K562 (cell line): ENCODE measurements at regions not wholly inside any gene's neighbourhood (a gene's known extent, or its start where the extent isn't known, plus 50 kb on each side); places are given as distances from the start of the nearest gene placed in this dataset.

Experiments
- CBFB ChIP-seq: sonication (generic); formaldehyde crosslinking; IDR thresholded peaks from 2 replicates; pipeline ENCODE4 v1.4.0; 2020; ENCODE audit warnings: mild to moderate bottlenecking, missing genetic modification reagents
- EWSR1 ChIP-seq: fragments of 450-650 bp; IDR thresholded peaks from 2 replicates; pipeline ENCODE4 v1.6.1; 2018; ENCODE audit warnings: borderline replicate concordance, mild to moderate bottlenecking, low read depth, moderate library complexity; ENCODE audit not compliant: partially characterized antibody
- FIP1L1 ChIP-seq: fragments of 200-400 bp; formaldehyde crosslinking; IDR thresholded peaks from 2 replicates; pipeline ENCODE4 v1.6.1; 2018; ENCODE audit warnings: mild to moderate bottlenecking, low read depth, low read length; ENCODE audit not compliant: poor library complexity, severe bottlenecking
- FOXA1 ChIP-seq: fragments of 450-650 bp; IDR thresholded peaks from 2 replicates; pipeline ENCODE4 v1.6.1; 2016; ENCODE audit warnings: mild to moderate bottlenecking, borderline replicate concordance
- FOXP1 ChIP-seq: sonication (generic); formaldehyde crosslinking; IDR thresholded peaks from 2 replicates; pipeline ENCODE4 v1.8.0; 2022; ENCODE audit warnings: mild to moderate bottlenecking, missing genetic modification reagents
- HDAC2 ChIP-seq: fragments of 450-650 bp; IDR thresholded peaks from 2 replicates; pipeline ENCODE4 v1.6.1; 2016; ENCODE audit warnings: mild to moderate bottlenecking
- KAT7 ChIP-seq: sonication (generic); formaldehyde crosslinking; IDR thresholded peaks from 2 replicates; pipeline ENCODE4 v1.8.0; 2022; ENCODE audit warnings: missing genetic modification reagents, mild to moderate bottlenecking, borderline replicate concordance
- MTA3 ChIP-seq: fragments of 450-650 bp; formaldehyde crosslinking; IDR thresholded peaks from 2 replicates; pipeline ENCODE4 v1.6.1; 2017; ENCODE audit warnings: mild to moderate bottlenecking, borderline replicate concordance
- POLR2AphosphoS5 ChIP-seq: IDR thresholded peaks from 2 replicates; pipeline ENCODE4 v1.6.1; 2011; ENCODE audit warnings: mild to moderate bottlenecking, low read depth, low read length, moderate library complexity; ENCODE audit not compliant: control insufficient read depth, insufficient read depth
- ZNF316 ChIP-seq: fragments of 450-650 bp; IDR thresholded peaks from 2 replicates; pipeline ENCODE4 v1.6.1; 2016
- ZNF436 ChIP-seq: fragments of 250-450, 450-650 bp; sonication (Bioruptor Pico); formaldehyde crosslinking; IDR thresholded peaks from 2 replicates; pipeline ENCODE4 v1.7.0; 2020; ENCODE audit warnings: mild to moderate bottlenecking
- ZNF717 ChIP-seq: fragments of 250-450 bp; sonication (Bioruptor Pico); IDR thresholded peaks from 2 replicates; pipeline ENCODE4 v1.5.0; 2021
- ZNF764 ChIP-seq: fragments of 250-450 bp; sonication (Bioruptor Pico); IDR thresholded peaks from 2 replicates; pipeline ENCODE4 v1.4.0; 2020; ENCODE audit warnings: low read depth, mild to moderate bottlenecking, moderate library complexity
- ZNF830 ChIP-seq: fragments of 250-450 bp; sonication (Bioruptor Pico); IDR thresholded peaks from 2 replicates; pipeline ENCODE4 v1.5.0; 2021; ENCODE audit warnings: mild to moderate bottlenecking
- TF ChIP-seq, protein P1 (sequence below): sonication (generic); formaldehyde crosslinking; IDR thresholded peaks from 2 replicates; pipeline ENCODE4 v1.8.0; 2023; ENCODE audit warnings: mild to moderate bottlenecking, missing genetic modification reagents
- TF ChIP-seq, protein P2 (sequence below): fragments of 450-650 bp; IDR thresholded peaks from 2 replicates; pipeline ENCODE4 v1.6.1; 2018; ENCODE audit warnings: mild to moderate bottlenecking, low read depth; ENCODE audit not compliant: partially characterized antibody
- TF ChIP-seq, protein P3 (sequence below): fragments of 250-450 bp; sonication (Bioruptor Pico); IDR thresholded peaks from 2 replicates; pipeline ENCODE4 v1.5.0; 2021

DNA sequence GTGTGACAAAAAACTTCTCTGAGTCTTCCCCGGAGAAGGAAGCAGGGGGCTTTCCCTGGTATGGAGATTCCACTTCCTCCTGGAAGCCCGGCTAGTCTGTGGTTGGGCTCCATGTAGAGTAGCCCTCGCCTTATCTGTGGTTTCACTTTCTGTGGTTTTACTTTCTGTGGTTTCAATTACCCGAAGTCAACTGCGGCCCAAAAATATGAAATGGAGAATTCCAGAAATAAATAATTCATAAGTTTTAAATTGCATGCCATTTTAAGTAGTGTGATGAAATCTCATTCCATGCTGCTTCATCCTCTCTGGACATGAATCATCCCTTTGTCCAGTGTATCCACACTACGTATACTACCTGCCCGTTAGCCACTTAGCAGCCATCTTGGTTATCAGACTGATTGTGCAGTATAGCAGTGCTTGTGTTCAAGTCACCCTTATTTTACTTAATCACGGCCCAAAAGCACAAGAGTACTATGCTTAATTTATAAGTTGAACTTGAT is 275.0 kb upstream of the SESN3 start (continued):
- TF ChIP-seq FIP1L1 = no peak
- TF ChIP-seq ZNF316 = no peak
- TF ChIP-seq, protein P1, sequence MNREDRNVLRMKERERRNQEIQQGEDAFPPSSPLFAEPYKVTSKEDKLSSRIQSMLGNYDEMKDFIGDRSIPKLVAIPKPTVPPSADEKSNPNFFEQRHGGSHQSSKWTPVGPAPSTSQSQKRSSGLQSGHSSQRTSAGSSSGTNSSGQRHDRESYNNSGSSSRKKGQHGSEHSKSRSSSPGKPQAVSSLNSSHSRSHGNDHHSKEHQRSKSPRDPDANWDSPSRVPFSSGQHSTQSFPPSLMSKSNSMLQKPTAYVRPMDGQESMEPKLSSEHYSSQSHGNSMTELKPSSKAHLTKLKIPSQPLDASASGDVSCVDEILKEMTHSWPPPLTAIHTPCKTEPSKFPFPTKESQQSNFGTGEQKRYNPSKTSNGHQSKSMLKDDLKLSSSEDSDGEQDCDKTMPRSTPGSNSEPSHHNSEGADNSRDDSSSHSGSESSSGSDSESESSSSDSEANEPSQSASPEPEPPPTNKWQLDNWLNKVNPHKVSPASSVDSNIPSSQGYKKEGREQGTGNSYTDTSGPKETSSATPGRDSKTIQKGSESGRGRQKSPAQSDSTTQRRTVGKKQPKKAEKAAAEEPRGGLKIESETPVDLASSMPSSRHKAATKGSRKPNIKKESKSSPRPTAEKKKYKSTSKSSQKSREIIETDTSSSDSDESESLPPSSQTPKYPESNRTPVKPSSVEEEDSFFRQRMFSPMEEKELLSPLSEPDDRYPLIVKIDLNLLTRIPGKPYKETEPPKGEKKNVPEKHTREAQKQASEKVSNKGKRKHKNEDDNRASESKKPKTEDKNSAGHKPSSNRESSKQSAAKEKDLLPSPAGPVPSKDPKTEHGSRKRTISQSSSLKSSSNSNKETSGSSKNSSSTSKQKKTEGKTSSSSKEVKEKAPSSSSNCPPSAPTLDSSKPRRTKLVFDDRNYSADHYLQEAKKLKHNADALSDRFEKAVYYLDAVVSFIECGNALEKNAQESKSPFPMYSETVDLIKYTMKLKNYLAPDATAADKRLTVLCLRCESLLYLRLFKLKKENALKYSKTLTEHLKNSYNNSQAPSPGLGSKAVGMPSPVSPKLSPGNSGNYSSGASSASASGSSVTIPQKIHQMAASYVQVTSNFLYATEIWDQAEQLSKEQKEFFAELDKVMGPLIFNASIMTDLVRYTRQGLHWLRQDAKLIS (CRISPR knock-in tag) = no peak
- TF ChIP-seq, protein P2, sequence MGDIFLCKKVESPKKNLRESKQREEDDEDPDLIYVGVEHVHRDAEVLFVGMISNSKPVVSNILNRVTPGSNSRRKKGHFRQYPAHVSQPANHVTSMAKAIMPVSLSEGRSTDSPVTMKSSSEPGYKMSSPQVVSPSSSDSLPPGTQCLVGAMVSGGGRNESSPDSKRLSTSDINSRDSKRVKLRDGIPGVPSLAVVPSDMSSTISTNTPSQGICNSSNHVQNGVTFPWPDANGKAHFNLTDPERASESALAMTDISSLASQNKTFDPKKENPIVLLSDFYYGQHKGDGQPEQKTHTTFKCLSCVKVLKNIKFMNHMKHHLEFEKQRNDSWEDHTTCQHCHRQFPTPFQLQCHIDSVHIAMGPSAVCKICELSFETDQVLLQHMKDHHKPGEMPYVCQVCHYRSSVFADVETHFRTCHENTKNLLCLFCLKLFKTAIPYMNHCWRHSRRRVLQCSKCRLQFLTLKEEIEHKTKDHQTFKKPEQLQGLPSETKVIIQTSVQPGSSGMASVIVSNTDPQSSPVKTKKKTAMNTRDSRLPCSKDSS = no peak
- TF ChIP-seq EWSR1 = no peak
- no peak for TF ChIP-seq MTA3
- no peak for TF ChIP-seq KAT7 (CRISPR knock-in tag)
- no peak for TF ChIP-seq CBFB (CRISPR knock-in tag)
- TF ChIP-seq, protein P3, sequence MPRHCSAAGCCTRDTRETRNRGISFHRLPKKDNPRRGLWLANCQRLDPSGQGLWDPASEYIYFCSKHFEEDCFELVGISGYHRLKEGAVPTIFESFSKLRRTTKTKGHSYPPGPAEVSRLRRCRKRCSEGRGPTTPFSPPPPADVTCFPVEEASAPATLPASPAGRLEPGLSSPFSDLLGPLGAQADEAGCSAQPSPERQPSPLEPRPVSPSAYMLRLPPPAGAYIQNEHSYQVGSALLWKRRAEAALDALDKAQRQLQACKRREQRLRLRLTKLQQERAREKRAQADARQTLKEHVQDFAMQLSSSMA (CRISPR knock-in tag) = no peak
- no peak for TF ChIP-seq ZNF717 (CRISPR knock-in tag)
- no peak for TF ChIP-seq ZNF830 (CRISPR knock-in tag)
- TF ChIP-seq ZNF764 (CRISPR knock-in tag) = no peak
- TF ChIP-seq FOXP1 (CRISPR knock-in tag) = no peak
- TF ChIP-seq FOXA1 = no peak
- no peak for TF ChIP-seq HDAC2
- no peak for TF ChIP-seq POLR2AphosphoS5
- TF ChIP-seq ZNF436 = no peak
